HFFc6 (cell line): ENCODE measurements at regions not wholly inside any gene's neighbourhood (a gene's known extent, or its start where the extent isn't known, plus 50 kb on each side); places are given as distances from the start of the nearest gene placed in this dataset.

ENCODE experiments used
- DNase-seq: peaks from one replicate; pipeline ENCODE4 v3.0.0-alpha.2; 2018
- H3K27ac Mint-ChIP-seq: 2 replicates; pipeline ENCODE4 v1.8.0; 2020; ENCODE audit warnings: mild to moderate bottlenecking, mixed read lengths
- H3K27me3 Mint-ChIP-seq: 2 replicates; pipeline ENCODE4 v1.8.0; 2021; ENCODE audit warnings: mild to moderate bottlenecking, moderate library complexity, mixed read lengths; ENCODE audit not compliant: insufficient read depth
- H3K36me3 Mint-ChIP-seq: 2 replicates; pipeline ENCODE4 v1.8.0; 2021; ENCODE audit warnings: low read depth, mixed read lengths
- H3K4me1 Mint-ChIP-seq: 2 replicates; pipeline ENCODE4 v1.8.0; 2020; ENCODE audit warnings: low read depth, mixed read lengths
- H3K4me3 Mint-ChIP-seq: 2 replicates; pipeline ENCODE4 v1.8.0; 2020; ENCODE audit warnings: mild to moderate bottlenecking, moderate library complexity, mixed read lengths
- H3K9me3 Mint-ChIP-seq: 2 replicates; pipeline ENCODE4 v1.8.0; 2020; ENCODE audit warnings: mild to moderate bottlenecking, mixed read lengths
- TF ChIP-seq, protein P1 (sequence below): fragments of 200-600 bp; sonication (generic); IDR thresholded peaks from 2 replicates; pipeline ENCODE4 v1.5.0; 2021; ENCODE audit warnings: antibody characterized with exemption, mild to moderate bottlenecking

DNA sequence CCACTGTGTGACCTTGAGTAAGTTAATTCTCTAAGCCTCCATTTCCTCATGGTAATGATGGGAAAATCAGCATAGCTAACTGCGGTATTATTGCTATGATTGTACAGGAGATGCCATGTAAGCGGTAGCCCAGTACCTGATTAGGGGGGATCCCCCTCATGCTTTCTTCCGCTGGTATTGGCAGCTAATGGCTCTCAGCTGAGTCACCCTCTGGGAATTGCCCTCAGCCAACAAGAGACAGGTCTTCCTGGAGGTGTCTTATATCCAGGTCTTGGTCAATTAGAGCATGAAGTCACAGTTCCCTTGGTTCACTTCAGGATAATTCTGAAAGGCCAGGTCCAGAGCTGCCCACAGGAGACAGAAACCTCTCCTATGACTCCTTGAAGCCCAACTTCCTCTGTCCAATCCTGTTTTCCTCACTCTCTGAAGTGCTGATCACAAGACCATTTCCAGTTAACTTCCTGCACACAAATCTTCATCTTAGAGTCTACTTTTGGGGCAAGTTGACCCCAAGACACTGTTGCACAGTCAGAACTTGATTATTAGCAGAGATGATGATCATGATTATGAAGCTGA lies 724.7 kb upstream of the ZNF385D start:
- TF ChIP-seq, protein P1, sequence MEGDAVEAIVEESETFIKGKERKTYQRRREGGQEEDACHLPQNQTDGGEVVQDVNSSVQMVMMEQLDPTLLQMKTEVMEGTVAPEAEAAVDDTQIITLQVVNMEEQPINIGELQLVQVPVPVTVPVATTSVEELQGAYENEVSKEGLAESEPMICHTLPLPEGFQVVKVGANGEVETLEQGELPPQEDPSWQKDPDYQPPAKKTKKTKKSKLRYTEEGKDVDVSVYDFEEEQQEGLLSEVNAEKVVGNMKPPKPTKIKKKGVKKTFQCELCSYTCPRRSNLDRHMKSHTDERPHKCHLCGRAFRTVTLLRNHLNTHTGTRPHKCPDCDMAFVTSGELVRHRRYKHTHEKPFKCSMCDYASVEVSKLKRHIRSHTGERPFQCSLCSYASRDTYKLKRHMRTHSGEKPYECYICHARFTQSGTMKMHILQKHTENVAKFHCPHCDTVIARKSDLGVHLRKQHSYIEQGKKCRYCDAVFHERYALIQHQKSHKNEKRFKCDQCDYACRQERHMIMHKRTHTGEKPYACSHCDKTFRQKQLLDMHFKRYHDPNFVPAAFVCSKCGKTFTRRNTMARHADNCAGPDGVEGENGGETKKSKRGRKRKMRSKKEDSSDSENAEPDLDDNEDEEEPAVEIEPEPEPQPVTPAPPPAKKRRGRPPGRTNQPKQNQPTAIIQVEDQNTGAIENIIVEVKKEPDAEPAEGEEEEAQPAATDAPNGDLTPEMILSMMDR = no peak
- Mint-ChIP-seq H3K36me3 (no peaks in the 10 kb centered on the region), H3K9me3 (peaks cover 18% of the 10 kb centered on the region; the same call in 1 of the 2 replicates), H3K27me3 (no peaks in the 10 kb centered on the region; the same call in 1 of the 2 replicates), H3K27ac (no peak overlapping the region), H3K4me3 (no peak overlapping the region), H3K4me1 (no peaks in the 10 kb centered on the region)
- no peak for DNase-seq

DNA sequence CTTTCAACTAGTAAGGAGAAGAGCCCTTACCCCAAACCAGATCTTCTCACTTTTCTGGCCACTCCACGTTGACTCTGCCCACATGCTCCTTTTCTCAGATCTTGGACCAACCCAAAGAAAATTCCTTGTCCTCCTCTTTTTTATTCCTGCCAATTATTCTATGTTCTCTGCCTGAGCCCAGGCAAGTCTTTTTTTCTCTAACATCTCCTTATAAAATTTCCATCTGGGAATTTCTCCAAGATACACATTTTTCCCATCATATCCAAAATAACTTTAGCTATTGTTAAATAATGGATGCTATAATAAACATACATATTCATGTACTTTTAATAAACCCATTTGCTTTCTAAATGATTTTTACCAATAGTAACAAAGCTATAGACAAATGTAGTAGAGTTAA lies 726.0 kb upstream of the ZNF385D start:
- no peak overlapping the region for H3K4me3 Mint-ChIP-seq

DNA sequence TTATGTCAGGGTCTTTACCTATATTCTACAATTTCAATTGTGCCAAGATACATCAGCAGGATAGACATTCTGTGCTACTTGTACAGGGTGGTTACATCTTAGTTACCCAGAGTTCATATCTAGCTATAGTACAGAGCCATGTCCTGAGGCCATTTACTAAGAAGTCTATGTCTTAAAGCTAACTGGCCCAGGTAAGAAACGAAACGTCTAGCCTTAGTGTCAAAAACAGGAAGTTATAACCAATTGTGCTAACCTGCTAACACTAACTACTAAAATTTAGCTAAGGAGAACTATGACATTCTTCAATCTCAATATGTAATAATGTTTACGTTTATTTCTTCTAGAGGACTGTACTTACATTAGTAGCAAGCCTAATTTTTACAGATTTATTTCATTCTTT lies 717.2 kb upstream of the UBE2E2 start:
- TF ChIP-seq, protein P1 = no peak
- no peak for DNase-seq
- H3K4me1 Mint-ChIP-seq = no peaks in the 10 kb centered on the region

More for the DNA sequence above, 726.0 kb upstream of the ZNF385D start:
- TF ChIP-seq, protein P1 = no peak
- Mint-ChIP-seq H3K9me3 (peaks cover 19% of the 10 kb centered on the region; the same call in 1 of the 2 replicates), H3K27ac (no peak overlapping the region), H3K4me1 (no peaks in the 10 kb centered on the region), H3K27me3 (no peaks in the 10 kb centered on the region; the same call in 1 of the 2 replicates), H3K36me3 (no peaks in the 10 kb centered on the region)
- no peak for DNase-seq

DNA sequence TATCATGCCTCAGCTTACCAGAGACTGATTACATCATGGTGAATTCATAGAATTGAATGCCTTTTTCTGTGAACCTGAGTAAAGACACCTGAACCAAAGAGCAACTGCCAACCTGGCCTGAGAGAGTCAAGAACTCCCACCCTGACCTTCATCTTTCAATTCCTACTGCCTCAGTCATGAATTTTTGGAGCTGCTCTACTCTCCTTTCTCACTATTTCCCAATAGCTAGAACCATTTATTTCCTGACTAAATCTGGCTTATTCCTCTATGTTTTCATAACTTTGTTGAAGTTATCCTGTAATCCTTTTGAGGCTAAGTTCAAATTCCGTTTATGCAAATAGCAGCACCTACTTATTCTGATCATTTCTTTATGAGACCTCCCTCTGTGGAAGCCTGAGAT lies 712.4 kb upstream of the UBE2E2 start:
- no peaks in the 10 kb centered on the region; the same call in 1 of the 2 replicates for H3K27me3 Mint-ChIP-seq
- TF ChIP-seq, protein P1 = no peak
- no peaks in the 10 kb centered on the region for H3K36me3 Mint-ChIP-seq
- peaks cover 28% of the 10 kb centered on the region for H3K9me3 Mint-ChIP-seq
- no peak for DNase-seq
- no peaks in the 10 kb centered on the region for H3K4me1 Mint-ChIP-seq
- H3K27ac Mint-ChIP-seq = no peak overlapping the region
- no peak overlapping the region for H3K4me3 Mint-ChIP-seq

More for the DNA sequence above, 717.2 kb upstream of the UBE2E2 start:
- H3K9me3 Mint-ChIP-seq = peaks cover 17% of the 10 kb centered on the region
- H3K36me3 Mint-ChIP-seq = no peaks in the 10 kb centered on the region
- H3K4me3 Mint-ChIP-seq = no peak overlapping the region
- no peaks in the 10 kb centered on the region; the same call in 1 of the 2 replicates for H3K27me3 Mint-ChIP-seq
- no peak overlapping the region for H3K27ac Mint-ChIP-seq

DNA sequence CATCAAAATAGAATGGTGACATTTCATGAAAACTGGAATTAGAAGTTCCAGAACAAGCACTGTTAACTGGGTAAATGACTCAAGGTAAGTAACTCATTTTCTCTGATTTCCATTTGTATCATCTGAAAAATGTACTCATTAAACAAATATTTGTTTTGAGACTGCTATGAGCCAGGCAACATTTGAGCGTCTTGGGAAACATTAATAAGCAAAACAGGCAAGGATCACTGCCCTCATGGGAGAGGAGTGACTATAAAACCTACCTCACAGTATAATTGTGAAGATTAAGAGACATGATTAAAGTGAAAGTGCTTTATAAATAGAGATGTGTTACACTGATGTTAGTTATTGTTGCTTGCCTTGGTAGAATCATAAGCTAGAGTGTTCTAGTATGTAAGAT lies 711.8 kb upstream of the UBE2E2 start:
- H3K9me3 Mint-ChIP-seq = peaks cover 28% of the 10 kb centered on the region
- no peak overlapping the region for H3K27ac Mint-ChIP-seq
- H3K27me3 Mint-ChIP-seq = no peaks in the 10 kb centered on the region; the same call in 1 of the 2 replicates
- no peak for DNase-seq
- TF ChIP-seq, protein P1 = no peak
- H3K4me1 Mint-ChIP-seq = no peaks in the 10 kb centered on the region
- no peak overlapping the region for H3K4me3 Mint-ChIP-seq
- H3K36me3 Mint-ChIP-seq = no peaks in the 10 kb centered on the region
